Cardiac fibroblast (primary cell): ENCODE measurements at regions not wholly inside any gene's neighbourhood (a gene's known extent, or its start where the extent isn't known, plus 50 kb on each side); places are given as distances from the start of the nearest gene placed in this dataset.

ENCODE experiments used
- DNase-seq, 2 donors: peaks; one replicate each; pipeline versions ENCODE4 v3.0.0 to v3.0.0-alpha.2; 2010; ENCODE audit warnings: low read depth in 2 of 2
- H3K4me3 ChIP-seq, 2 donors: replicated peaks in 1 of 2; 1 replicate in 1 of 2; 2 replicates in 1 of 2; pipeline ENCODE4 v1.5.1; 2011; ENCODE audit warnings: low read depth in 2 of 2, low read length in 2 of 2, mild to moderate bottlenecking in 2 of 2, moderate library complexity in 1 of 2
- CTCF ChIP-seq: IDR thresholded peaks from one replicate; pipeline ENCODE4 v1.5.1; 2011; ENCODE audit warnings: low read depth, mild to moderate bottlenecking, low read length, inconsistent platforms

GRCh38 chr2:161557538-161557937 lies 66.7 kb upstream of the SLC4A10 start:
- H3K4me3 ChIP-seq: no peak overlapping the region
- DNase-seq: no peak
- no peak for TF ChIP-seq CTCF

- no peak for DNase-seq
- H3K4me3 ChIP-seq: no peak overlapping the region
- no peak for TF ChIP-seq CTCF
Observed at GRCh38 chr2:161564906-161565305, 59.3 kb upstream of the SLC4A10 start.

GRCh38 chr2:161569401-161569800 lies 54.8 kb upstream of the SLC4A10 start:
- no peak for TF ChIP-seq CTCF
- DNase-seq: no peak
- H3K4me3 ChIP-seq: no peak overlapping the region

GRCh38 chr2:161570424-161571050 lies 53.7 kb upstream of the SLC4A10 start:
- H3K4me3 ChIP-seq: no peak overlapping the region
- TF ChIP-seq CTCF: peak; percentile 26
- peak in 1 of 2 donors; percentile 3 for DNase-seq

GRCh38 chr2:161571051-161571429 lies 53.2 kb upstream of the SLC4A10 start:
- TF ChIP-seq CTCF: no peak
- no peak overlapping the region for H3K4me3 ChIP-seq
- DNase-seq: no peak
